Fibroblast of lung (primary cell): ENCODE measurements at regions not wholly inside any gene's neighbourhood (a gene's known extent, or its start where the extent isn't known, plus 50 kb on each side); places are given as distances from the start of the nearest gene placed in this dataset.

Experiments
- DNase-seq, 2 donors: peaks; one replicate each; pipeline versions ENCODE4 v3.0.0 to v3.0.0-alpha.2; 2010; ENCODE audit warnings: low read depth in 2 of 2
- H2AFZ ChIP-seq: 2 replicates; pipeline ENCODE4 v1.5.1; 2012; ENCODE audit warnings: low read length, control low read depth, inconsistent platforms
- H3K27ac ChIP-seq: 2 replicates; pipeline ENCODE4 v1.5.1; 2011; ENCODE audit warnings: low read length, control low read depth; ENCODE audit not compliant: insufficient read depth
- H3K27me3 ChIP-seq: 2 replicates; pipeline ENCODE4 v1.5.1; 2011; ENCODE audit warnings: mild to moderate bottlenecking, low read length; ENCODE audit not compliant: control insufficient read depth, insufficient read depth
- H3K36me3 ChIP-seq: 2 replicates; pipeline ENCODE4 v1.5.1; 2011; ENCODE audit warnings: low read length; ENCODE audit not compliant: control insufficient read depth, insufficient read depth
- H3K4me1 ChIP-seq: 2 replicates; pipeline ENCODE4 v1.5.1; 2011; ENCODE audit warnings: low read length; ENCODE audit not compliant: control insufficient read depth, insufficient read depth; ENCODE audit errors: extremely low read depth
- H3K4me2 ChIP-seq: 2 replicates; pipeline ENCODE4 v1.5.1; 2011; ENCODE audit warnings: low read length, control low read depth; ENCODE audit not compliant: insufficient read depth; ENCODE audit errors: extremely low read depth
- H3K4me3 ChIP-seq, 4 experiments: fragments of 200-600 bp in 1 of 4; sonication (generic) in 1 of 4; replicated peaks in 1 of 4; 2 replicates each; pipeline ENCODE4 v1.5.1; 2011 to 2016; ENCODE audit warnings: low read length in 4 of 4, low read depth in 3 of 4, mild to moderate bottlenecking in 3 of 4, control low read depth in 2 of 4, inconsistent platforms in 1 of 4, mixed read lengths in 1 of 4; ENCODE audit not compliant: insufficient read depth in 1 of 4; ENCODE audit errors: control extremely low read depth in 1 of 4
- H3K79me2 ChIP-seq: 2 replicates; pipeline ENCODE4 v1.5.1; 2012; ENCODE audit warnings: mild to moderate bottlenecking, low read length, inconsistent platforms; ENCODE audit not compliant: control insufficient read depth, insufficient read depth
- H3K9ac ChIP-seq: 2 replicates; pipeline ENCODE4 v1.5.1; 2011; ENCODE audit warnings: mild to moderate bottlenecking, low read length, control low read depth; ENCODE audit not compliant: insufficient read depth
- H3K9me3 ChIP-seq: 2 replicates; pipeline ENCODE4 v1.5.1; 2012; ENCODE audit warnings: low read depth, low read length; ENCODE audit not compliant: control insufficient read depth, insufficient read depth
- H4K20me1 ChIP-seq: 2 replicates; pipeline ENCODE4 v1.5.1; 2011; ENCODE audit warnings: low read length; ENCODE audit not compliant: control insufficient read depth, insufficient read depth; ENCODE audit errors: extremely low read depth
- CTCF ChIP-seq, 2 donors: IDR thresholded peaks in 1 of 2; conservative IDR thresholded peaks in 1 of 2; 1 replicate in 1 of 2; 2 replicates in 1 of 2; pipeline ENCODE4 v1.5.1; 2011 to 2012; ENCODE audit warnings: low read length in 2 of 2, control low read depth in 1 of 2, inconsistent platforms in 1 of 2, low read depth in 1 of 2, mild to moderate bottlenecking in 1 of 2
- EZH2 ChIP-seq: IDR thresholded peaks from 2 replicates; pipeline ENCODE4 v1.5.1; 2012; ENCODE audit warnings: low read length, control low read depth, mild to moderate bottlenecking; ENCODE audit errors: missing control alignments

- Histone ChIP-seq H3K4me2 (no peak overlapping the region), H3K9me3 (no peaks in the 10 kb centered on the region), H3K4me1 (no peaks in the 10 kb centered on the region), H3K36me3 (no peaks in the 10 kb centered on the region), H3K79me2 (no peaks in the 10 kb centered on the region), H3K9ac (no peak overlapping the region), H2AFZ (no peak overlapping the region), H3K27ac (no peak overlapping the region), H3K27me3 (no peaks in the 10 kb centered on the region), H4K20me1 (no peaks in the 10 kb centered on the region), H3K4me3 (no peak overlapping the region)
- DNase-seq: no peak
- TF ChIP-seq EZH2: no peak
These were observed 158.2 kb upstream of the TOX3 start for GRCh38 chr16:52705122-52705521.

- H3K4me3 ChIP-seq: no peak overlapping the region
- no peak overlapping the region for H2AFZ ChIP-seq
- H4K20me1 ChIP-seq: no peaks in the 10 kb centered on the region
- no peak for DNase-seq
- H3K79me2 ChIP-seq: no peaks in the 10 kb centered on the region
- TF ChIP-seq CTCF (conservative IDR thresholded peaks at IDR 0.05 in 1 of 2, IDR thresholded peaks at IDR 0.05 in 1 of 2; ENCODE audit: low read depth in 1 of 2, low read length in 2 of 2) (no peak), EZH2 (no peak)
- H3K36me3 ChIP-seq: no peaks in the 10 kb centered on the region
- no peaks in the 10 kb centered on the region for H3K9me3 ChIP-seq
- no peak overlapping the region for H3K9ac ChIP-seq
- no peak overlapping the region for H3K4me2 ChIP-seq
- H3K27ac ChIP-seq: no peak overlapping the region
- no peaks in the 10 kb centered on the region for H3K4me1 ChIP-seq
- no peaks in the 10 kb centered on the region for H3K27me3 ChIP-seq
These were observed 151.0 kb upstream of the TOX3 start for GRCh38 chr16:52697971-52698370.

GRCh38 chr16:52696126-52696525, 149.2 kb upstream of the TOX3 start:
- TF ChIP-seq CTCF (conservative IDR thresholded peaks at IDR 0.05 in 1 of 2, IDR thresholded peaks at IDR 0.05 in 1 of 2; ENCODE audit: low read depth in 1 of 2, low read length in 2 of 2) (no peak), EZH2 (no peak)
- Histone ChIP-seq H4K20me1 (no peaks in the 10 kb centered on the region), H3K36me3 (no peaks in the 10 kb centered on the region), H2AFZ (no peak overlapping the region), H3K9me3 (no peaks in the 10 kb centered on the region), H3K4me1 (no peaks in the 10 kb centered on the region), H3K4me2 (no peak overlapping the region), H3K27ac (no peak overlapping the region), H3K9ac (no peak overlapping the region), H3K79me2 (no peaks in the 10 kb centered on the region), H3K4me3 (no peak overlapping the region), H3K27me3 (no peaks in the 10 kb centered on the region)
- DNase-seq: no peak
